Suppressor macrophage treated with lipopolysaccharide for 4 hours (primary cell): ENCODE measurements at regions not wholly inside any gene's neighbourhood (a gene's known extent, or its start where the extent isn't known, plus 50 kb on each side); places are given as distances from the start of the nearest gene placed in this dataset.

ENCODE experiments used
- DNase-seq: peaks from one replicate; pipeline ENCODE4 v3.0.0-alpha.2; 2020

DNA sequence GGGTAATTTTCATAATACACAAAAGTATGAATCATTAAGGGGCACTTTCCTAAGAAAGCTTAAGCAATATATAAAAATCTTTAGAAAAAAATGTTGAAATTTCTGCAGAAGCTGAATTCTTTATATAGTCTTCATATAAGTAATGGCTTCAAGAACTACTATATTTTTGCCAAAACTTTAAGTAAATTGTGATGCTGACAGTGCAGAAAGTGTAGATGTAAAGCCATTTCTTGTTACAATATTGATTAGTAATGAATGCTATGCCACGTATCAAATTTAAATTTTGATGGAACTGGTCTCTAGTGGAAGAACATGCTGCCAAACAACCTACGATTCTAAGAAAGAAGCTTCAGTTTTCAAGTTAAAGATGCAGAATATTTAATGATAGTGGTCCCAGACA lies 1210.0 kb downstream of the SLITRK1 start:
- DNase-seq: no peak

DNA sequence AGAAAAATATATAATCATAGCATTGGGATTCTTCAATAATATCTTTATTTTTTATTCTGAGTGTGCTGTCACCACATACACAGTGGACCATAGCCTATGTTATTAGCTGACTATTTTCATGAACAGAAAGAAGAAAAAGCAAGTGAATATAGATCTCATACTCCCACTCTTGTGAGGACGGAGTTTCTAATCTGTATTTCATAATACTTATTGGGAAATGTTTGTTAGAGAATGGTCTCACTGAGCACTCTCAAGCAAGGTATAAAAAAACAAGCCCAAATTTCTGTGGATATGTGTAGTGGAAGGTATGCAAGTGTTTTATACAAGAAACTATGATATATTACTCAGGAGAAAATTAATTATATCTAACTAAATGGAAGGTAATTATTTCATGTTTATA lies 1218.1 kb downstream of the SLITRK1 start:
- no peak for DNase-seq

DNA sequence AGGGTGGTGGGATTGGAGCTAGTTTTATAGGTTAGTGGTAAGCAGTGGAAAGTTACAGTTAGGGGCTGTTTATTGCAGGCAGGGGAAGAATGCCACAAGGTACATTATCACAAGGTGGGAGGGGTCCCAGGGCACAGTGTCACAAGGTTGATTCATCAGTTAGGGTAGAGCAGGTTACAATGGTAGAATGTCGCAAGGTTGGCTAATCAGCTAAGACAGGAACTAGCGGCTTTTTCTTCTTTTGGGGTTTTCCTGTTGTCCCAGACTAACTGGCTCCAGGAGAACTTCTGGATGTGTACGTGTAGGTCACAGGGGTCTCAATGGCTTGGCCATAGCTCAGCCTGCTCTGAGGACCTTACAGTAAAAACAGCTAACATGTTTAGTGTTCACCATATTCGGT lies 1221.1 kb downstream of the SLITRK1 start:
- DNase-seq: no peak

DNA sequence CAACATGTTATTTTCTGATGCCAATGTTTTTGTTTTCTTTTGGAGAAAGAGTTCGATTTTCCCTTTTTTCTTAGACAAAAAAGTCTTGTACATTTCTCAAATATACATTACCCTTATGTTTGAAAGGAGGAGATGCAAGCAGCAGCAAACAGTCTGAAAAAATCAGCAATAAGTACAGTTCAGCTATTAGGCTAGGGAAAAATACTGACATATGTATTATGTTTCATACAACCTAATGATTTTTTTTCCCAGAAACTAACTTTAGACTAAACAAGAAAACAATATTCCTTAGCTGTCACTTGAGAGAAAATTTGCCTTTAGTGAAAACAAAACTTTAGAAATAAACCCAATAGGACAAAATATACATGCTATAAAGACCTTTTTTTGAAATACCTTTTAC lies 1223.5 kb downstream of the SLITRK1 start:
- DNase-seq: no peak

DNA sequence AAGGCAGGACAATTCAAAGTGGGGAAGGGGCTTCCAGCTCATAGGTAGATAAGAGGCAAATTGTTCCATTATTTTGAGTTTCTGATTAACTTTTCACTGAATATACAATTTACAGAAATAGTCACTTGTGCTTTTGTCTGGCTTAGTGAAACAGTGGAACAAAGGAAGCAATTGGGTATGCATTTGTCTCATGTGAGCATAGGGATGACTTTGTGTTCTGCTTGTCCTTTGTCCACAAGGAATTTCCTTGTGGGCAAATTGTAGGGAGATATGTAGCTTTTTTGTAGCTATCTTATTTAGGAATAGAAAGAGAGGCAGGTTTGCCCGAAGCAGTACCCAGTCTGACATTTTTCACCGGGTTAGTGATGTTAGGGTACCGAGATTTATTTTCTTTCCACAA lies 1224.8 kb downstream of the SLITRK1 start:
- no peak for DNase-seq

DNA sequence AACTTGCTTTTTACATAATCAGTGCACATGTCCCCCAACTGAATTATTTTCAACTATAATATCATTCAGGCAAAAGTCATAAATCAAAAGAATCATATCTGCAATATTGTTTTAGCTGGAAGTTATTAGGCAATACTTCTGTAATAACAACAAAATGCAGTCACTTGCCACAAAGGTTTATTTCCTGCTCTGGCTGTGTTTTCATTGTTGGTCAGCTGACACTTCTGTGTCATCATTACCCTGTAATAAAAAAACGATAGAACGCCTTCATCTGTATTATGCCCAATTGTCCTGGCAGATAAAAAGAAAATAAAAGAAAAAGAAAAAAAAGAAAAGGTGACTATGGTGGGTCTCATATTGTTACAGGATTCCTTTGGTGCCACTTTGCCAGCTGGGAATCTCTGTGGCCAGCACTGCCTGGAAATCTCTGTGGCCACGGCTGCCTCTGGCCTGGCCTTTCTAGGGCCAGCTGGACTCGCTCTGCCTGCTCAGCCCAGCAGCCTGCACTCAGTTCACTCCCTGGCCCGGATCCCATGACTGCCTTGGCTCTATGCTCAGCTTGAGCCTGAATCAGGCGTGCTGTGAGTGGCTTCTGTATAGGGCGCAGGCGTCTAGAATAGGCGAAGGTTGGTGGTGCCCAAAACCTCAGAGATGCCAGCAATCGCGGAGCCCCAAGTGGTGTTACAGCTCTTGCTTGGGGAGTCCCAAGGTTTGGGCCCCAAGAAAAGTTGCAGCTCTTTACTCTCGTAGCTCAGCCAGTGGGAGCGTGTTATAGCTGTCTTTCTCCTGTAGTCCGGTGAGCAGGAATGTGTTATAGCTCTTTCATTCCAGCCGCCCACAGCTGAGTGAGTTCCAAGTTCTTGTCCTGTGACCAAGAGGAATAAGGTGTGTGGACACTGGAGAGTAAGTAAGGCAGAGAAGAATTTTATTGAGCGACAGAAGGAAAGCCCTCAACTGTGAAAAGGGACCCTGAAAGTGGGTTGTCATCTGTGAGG lies 1227.1 kb downstream of the SLITRK1 start:
- DNase-seq: no peak

DNA sequence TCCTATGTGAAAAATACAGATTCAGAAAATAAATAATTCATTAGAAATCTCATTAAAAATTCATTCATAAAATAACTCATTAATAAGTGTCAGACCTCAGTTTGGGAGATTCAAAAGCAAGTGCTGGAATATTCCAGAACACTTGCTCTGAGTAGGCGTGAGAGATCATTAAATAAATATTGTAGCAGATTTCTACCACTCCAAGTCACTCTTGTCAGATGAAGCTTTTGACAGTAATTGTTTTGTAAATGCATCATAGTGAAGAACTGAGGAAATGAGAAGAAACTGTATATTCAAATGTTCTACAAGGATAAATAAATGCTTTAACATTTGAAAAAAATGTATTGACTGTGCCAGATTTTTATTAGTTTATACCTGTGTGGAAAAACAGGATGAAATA lies 1228.1 kb downstream of the SLITRK1 start:
- DNase-seq: no peak

DNA sequence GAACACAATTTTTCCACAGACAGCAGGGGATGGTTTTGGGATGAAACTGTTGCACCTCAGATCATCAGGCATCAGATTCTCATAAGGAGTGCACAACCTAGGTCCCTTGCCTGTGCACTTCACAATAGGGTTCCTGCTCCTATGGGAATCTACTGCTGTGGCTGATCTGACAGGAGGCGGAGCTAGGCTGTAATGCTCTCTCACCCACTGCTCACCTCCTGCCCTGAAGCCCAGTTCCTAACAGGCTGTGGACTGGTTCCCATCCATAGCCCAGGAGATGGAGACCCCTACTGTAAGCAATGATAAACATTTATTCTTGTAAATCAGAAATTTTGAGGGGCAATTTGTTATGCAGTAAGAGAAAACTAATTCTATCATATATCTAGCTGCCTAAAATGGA lies 1234.7 kb downstream of the SLITRK1 start:
- no peak for DNase-seq

DNA sequence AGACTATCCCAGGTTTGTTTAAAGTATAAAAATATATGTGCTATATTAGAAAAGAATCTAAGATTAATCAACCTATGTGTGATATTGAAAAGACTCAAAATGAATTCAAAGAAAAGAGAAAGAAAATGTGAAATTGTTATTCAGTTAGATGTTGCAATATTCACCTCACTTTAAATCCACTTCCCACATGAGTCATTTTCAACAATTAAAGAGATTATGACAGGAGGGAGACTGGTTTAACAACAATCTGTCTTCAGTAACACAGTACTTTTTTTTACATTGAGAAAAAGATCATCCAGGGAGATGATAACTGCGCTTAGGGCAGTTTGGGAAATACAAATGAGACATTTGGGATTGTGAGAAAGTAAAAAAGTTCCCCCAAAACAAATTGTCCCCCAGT lies 1246.2 kb downstream of the SLITRK1 start:
- DNase-seq: no peak

DNA sequence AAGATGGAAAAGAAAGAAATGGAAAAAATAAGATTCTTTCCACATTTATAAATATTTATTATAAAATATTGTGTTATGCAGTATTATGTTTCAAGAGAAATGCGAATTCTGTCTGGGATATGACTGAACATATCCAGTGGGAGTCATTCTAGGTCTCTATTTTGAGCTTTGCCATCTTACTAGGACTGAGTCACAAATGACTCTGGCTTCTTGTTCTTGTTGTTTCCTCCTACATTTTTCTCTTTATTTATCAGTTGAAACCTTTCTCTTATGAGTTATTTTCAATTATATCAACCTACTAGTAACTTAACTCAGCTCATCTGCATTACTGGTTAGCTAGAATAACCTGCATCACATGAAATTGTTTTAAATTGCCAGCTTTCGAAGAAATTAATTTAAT lies 1247.3 kb downstream of the SLITRK1 start:
- no peak for DNase-seq

DNA sequence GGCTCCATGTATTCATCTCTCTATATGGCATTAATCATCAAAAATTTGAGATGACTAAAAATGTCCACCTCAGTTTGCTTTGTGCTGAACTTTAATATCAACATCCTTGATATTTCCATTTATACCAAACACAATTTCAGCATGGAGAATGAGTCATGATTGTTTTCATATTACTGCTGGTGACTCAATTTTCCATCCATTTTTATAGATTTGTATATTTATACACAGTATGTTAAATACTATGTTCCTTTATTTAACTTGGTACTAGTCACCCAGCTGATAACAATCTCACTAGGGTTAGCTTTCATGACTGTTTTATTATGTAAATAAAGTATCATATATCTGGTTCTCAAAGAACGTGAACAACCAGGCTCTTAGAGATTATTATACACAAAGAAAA lies 1255.1 kb downstream of the SLITRK1 start:
- DNase-seq: no peak

DNA sequence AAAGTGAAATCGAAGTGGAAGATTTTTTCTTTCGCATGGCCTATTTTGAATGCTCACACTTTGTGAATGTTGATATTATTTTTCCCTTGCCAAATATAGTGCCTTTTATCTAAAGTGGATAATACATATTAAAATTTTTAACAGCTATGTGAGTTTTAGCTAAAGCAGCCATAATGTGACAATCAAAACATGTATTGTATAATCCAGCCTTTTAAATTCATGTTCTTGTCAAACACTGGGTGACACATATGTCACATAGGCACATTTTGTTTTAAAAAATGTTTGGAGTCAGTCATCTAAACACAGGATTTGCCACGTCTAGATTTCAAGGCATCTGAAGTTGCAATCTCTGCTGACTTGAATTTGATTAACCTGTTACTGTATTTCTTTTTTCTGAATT lies 1256.6 kb downstream of the SLITRK1 start:
- no peak for DNase-seq

DNA sequence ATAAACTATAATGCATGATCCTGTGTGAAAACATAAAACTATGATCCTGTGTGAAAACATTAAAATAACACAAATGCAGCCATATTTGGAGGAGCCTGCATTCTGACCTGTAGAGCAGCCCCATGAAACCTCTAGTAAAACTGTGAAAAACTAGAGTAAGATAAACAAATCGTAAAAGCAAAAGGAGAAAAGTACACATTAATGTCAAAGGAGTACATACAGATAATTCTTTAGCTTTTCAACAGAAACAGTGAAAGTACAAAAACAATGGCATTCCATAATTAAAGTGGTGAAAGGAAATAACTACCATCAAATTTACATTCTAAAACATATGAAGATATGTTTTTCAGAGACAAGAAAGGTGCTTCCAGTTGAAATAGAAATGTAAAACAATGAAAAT lies 1267.2 kb downstream of the SLITRK1 start:
- DNase-seq: no peak

DNA sequence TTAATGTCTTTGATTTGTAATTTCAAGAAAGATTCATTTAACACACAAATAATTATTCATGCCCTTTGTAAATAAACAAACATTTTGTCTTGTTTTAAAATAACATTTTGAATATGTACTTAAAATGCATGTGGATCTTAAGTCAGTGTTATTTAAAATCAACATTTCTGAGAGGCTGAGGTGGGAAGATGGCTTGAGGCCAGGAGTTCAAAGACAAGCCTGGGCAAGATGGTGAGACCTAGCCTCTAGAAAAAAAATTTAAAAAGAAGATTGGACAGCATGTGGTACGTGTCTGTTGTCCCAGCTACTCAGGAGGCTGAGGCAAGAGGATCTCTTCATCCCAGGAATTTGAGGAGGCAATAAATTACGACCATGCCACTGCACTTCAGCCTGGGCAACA lies 1268.2 kb downstream of the SLITRK1 start:
- DNase-seq: no peak

DNA sequence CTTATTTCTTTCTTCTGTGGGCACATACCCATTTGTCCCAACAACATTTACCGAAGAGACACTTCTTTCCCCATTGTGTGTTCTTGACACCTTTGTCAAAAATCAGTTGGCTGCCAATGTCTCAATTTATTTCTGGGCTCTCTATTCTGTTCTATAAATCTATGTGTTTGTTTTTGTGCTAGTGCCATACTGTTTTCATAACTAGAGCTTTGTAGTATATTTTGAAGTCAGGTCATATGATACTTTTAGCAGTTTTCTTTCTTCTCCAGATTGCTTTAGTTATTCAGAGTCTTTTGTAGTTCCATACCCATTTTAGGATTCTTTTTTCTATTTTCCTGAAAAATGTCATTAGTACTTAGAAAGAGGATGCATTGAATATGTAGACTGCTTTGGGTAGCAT lies 1276.3 kb downstream of the SLITRK1 start:
- DNase-seq: no peak

DNA sequence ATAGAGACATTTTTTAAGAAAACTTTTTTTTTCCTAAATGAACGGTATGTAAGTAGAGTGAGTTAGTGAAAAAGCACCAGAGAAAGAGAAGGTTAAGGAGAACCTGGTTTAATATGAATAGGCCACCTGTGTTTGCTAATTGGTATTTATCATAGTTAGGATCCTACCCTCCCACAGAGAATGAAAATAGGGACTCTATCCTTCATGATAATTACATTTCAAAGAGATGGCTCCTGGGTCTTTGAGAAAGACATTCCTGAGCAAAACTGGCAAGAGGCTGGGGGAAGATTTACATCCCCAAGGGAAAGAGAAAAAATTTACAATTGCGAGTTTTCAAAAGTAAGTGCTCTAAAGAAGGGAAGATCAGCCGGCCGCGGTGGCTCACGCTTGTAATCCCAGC lies 1284.5 kb downstream of the SLITRK1 start:
- DNase-seq: no peak

DNA sequence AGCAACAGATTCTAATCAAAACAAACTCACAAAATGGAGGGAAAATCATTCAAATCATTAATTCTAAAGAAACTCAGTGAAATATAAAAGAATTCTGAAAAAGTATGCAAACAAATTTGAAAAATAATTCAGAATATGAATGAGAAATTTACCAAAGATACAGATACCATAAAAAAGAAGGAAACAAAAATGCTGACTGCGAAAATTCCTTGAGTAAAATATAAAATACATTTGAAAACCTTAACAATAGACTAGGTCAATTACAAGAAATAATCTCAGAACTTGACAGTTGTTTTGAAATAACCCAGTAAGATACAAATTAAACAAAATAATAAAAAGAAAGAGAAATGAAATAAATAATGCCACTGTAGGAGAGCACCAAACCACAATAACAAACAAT lies 1289.0 kb downstream of the SLITRK1 start:
- no peak for DNase-seq

DNA sequence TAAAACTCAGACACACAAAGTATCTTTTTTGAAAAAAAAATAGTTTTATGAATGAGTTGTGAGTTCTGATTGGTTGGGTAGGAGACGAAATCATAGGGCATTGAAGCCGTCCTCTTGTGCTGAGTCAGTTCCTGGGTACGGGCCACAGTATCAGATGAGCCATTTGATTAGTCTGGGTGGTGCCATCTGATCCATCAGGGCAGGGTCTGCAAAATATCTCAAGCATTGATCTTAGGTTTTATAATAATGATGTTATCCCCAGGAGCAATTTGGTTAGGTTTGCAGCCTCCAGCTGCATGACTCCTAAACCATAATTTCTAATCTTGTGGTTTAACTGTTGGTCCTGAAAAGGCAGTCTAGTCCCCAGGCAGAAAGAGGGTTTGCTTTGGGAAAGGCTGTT lies 1310.6 kb downstream of the SLITRK1 start:
- no peak for DNase-seq

DNA sequence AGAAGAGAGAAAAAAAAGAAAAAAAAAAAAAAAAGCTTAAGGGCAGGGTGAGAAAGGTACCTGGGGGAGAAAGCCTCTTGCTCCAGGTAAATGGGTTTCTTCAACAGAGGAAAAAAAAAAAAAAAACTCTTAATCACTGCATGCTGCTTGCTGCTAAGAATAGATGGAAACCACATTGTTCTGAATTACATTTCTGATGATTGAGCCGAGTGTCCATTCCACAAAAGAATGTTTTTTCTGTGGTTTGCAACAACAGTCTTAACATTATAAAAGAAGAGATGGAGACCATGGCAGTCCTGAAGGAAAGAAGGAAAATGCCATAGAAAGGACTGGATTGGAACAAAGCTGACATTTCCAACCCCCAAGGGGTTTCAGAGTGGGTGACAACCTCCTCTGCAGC lies 1312.7 kb downstream of the SLITRK1 start:
- no peak for DNase-seq

DNA sequence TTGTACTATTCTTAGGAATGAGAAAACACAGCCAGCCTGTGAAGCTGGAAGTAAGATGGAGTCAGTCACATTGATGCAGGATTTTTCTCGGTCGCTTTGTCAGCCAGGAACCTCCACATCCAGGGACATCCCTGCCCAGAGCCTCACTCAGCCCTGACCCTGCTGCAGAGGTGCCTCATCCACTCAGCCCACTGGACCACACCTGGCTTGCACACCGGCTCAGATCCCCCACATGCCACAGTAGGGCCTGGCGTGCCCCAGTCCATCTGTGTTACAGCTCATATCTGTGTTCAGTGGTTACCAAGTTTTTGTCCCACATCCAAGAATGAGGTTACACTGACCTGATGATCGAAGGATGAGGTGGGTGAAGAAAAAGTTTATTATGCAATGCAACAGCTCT lies 1315.4 kb downstream of the SLITRK1 start:
- DNase-seq: no peak

DNA sequence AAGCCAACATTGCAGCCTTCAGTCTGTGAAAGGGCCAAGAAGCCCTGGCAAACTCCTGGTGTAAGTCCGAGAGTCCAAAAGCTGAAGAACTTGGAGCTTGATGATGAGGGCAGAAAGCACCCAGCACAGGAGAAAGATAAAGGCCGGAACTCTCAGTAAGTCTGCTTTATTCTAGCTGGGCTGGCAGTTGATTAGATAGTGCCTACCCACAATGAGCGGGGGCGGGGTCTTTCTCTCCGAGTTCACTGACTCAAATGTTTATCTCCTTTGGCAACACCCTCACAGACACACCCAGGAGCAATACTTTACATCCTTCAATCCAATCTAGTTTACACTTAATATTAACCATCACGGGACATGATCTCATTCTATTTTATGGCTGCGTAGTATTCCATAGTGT lies 1317.1 kb downstream of the SLITRK1 start:
- no peak for DNase-seq

DNA sequence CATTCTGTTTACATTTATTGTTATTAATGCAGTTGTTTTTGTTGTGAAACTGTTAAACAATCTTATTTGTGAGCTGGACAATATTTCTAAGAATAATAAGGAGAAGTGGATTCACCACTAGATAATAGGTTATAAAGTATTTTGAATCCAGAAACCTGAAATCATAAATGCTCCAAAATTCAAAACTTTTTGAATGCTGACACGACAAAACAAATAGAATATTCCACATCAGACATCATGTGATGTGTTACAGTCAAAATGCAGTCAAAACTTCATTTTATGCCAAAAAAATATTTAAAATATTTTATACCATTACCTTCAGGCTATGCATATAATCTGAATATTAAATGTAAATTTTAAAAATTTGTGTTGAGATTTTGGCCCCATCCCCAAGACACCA lies 1321.4 kb downstream of the SLITRK1 start:
- no peak for DNase-seq

DNA sequence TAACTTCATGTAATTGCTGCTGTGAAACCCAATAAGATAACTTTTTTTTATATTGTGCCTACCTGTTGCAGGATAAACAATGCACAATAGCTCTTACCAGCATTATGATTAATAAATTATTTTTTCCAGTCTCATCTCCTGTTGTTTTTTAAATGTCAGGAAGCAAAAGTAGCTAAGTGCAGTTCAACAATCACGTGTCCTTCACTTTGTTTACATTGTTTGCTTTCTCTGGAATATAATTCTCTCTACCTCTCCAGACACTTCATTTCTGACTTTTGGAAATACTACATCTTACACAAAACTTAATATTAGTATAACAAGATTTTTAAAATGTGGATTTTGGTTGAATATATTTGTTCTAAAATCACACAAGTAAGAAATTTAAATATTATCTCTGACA lies 1359.4 kb downstream of the SLITRK1 start:
- DNase-seq: no peak

DNA sequence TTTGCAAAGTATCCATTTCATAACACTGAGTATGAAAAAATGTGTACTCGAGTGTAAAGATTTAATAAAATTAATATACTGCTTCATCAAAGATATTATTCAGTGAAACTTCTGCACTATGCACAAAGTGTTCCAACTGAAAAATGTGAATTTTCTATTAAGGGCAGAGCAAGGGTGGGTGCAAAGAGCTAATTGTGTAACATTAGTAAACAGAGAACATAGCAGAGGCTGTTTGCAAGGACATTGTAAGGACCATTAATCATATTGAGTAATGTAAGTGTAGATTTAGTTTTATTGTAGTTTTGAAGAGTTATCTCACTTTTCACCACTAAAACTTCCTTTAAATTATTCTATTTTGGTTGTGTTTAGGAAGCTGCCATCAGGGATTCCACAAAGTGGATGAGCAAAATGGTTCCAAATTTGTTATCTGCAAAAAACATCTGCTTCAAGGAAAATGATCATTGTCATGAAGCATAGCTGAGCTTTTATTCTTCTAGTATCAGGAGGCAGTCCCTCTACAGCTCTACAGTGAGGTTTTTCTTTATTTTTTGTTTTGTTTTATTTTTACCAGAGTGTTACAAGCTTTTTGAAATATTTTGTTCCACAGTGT lies 1375.4 kb downstream of the SLITRK1 start:
- no peak for DNase-seq

DNA sequence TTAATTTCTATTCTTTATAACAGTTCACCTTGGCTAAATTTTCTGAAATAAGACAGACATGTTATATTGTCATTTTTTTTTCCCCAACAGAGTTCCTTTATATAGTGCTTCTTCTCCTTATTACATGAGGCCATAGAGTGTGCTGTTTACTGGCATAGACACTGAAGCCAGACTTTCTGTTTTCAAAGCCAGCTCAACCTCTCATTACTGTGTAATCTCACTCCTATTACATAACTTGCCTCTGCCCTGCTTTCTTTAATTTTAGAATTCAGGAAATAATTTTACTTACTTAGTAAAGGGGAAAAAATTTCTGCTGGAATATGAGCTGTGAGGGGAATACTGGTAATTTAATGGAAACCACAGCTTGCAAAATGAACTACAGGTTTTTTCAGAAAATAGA lies 1380.4 kb downstream of the SLITRK1 start:
- no peak for DNase-seq
